Central memory CD4-positive, alpha-beta T cell (primary cell): ENCODE measurements at regions not wholly inside any gene's neighbourhood (a gene's known extent, or its start where the extent isn't known, plus 50 kb on each side); places are given as distances from the start of the nearest gene placed in this dataset.

Experiments
- DNase-seq: peaks from one replicate; pipeline ENCODE4 v3.0.0; 2022

DNA sequence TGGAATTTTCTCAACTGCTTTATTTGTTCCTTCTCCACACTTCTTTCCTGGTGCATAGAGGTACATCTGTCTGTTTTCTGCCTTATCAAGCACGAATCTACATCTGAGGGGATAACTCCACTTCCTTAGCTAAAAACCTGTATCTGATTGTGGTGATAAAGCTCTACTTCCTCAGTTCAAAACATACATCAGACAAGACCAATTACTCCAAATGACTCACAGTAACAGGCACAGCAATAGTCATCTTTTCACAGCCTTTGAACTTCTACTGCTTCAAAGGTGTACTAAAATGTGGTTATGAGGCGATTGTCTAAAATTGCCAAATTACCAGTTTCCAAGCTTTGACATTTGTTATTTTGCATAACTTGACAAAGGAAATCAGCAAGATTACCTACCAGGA lies 803.6 kb upstream of the ZEB2 start:
- DNase-seq: no peak

DNA sequence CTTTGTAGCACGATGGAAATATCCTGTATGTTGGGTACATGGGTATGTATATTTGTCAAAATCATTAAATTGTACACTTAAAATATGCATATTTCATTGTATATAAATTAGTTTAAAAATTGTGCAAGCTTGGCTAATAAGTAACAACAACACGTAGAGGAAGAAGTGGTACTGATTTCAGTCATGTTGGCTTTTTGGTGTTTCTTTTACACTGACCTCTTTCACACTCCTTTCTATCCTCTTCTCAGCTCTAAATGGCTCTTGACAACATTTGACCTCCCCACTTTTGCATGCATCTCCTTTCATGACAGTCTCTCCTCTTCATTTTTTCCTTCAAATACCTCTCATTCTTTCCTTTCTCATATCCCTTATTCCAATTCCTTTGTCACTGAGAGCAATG lies 801.4 kb upstream of the ZEB2 start:
- no peak for DNase-seq

DNA sequence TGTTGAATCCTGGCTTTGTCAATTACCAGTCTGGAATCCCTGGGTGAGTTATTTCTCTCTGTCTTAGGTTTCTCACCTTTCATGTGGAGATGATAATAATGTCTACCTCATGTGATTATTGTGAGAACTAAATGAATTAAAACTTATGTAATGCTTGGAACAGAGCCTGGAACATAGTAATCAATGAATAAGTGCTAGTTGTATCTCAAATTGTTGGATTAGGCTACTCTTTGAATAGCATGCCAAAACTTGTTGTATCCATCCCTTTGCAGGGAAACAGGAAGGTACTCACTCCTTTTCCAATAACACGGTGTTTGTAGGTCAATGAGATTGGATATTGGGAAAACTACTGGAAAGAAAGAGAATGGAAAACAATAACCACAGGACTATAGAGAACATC lies 796.6 kb upstream of the ZEB2 start:
- no peak for DNase-seq

DNA sequence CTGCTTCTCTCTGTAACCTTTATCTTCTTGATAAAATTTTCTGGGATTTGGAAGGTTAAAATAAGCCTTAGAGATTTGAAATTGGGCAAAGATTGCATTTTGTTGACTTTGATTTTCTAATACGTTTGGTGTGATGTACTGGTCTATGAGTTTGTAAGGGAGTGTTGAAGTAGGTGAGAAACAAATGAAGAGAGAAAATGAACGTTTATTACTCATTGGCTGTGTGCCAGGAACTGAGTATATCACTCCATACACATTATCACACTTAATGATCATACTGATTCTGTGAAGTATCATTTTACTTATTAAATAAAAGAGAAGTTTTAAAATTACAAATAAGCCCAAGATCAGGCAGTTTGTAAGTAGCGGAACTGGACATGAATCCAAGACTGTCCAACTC lies 795.1 kb upstream of the ZEB2 start:
- no peak for DNase-seq

DNA sequence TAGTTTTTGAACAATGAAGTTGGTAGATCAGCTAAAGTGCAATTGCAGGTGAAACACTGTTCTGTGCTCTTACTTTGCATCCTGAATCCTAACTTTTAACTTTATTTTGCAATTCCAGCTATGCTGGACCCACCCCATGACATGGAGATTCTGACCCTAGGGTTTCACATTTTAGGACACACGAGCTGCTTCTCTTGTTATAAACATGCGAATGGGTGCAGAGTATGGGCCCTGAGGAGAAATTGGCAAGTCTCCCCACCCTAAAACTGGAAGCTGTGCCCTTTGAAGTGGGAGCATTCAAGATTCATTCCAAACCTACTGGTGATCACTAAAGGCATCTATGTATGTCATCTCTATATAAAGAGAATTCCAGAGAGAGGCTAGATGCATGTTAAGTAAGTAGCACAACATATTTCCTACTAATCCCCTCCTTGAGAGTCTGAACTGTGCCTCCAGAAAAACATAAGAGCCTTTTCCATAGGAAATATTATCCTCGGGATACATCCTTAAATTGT lies 794.3 kb upstream of the ZEB2 start:
- DNase-seq: no peak

DNA sequence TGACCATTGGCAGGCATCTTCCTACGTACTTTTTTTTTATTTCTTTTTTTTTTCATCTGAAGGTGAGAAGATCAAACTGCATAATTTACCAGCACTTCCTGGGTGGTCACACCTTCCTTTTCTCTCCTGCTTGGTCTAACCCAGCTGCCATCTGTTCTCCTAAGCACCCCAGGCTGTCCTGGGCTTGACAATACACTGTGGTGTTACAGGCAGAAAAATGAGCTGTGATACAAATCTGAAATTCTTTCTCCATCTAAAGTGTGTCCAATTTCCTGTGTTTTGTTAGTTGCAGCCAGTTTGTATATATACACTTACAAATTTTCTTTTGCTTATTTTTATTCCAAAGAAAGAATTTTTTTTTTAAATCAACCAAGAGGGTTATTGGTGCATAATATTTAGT lies 786.0 kb upstream of the ZEB2 start:
- DNase-seq: no peak

DNA sequence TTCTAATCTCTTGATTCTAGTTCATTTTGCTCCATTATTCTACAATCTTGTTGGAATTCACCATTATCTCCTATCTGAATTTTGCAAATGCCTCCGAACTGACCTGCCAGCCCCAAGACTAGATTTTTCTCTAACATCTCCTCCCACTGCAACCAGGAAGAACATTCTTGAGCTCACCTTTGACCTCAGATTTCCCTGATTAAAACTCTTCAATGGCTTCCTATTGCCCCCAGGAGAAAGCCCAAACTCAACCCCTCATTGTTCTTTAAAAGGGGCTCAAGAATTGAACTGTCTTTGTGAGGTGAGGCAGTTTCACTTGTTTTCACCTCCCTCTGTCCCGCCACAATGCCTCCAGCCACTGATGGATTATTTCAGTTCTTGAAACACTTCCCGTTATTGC lies 784.6 kb upstream of the ZEB2 start:
- no peak for DNase-seq

DNA sequence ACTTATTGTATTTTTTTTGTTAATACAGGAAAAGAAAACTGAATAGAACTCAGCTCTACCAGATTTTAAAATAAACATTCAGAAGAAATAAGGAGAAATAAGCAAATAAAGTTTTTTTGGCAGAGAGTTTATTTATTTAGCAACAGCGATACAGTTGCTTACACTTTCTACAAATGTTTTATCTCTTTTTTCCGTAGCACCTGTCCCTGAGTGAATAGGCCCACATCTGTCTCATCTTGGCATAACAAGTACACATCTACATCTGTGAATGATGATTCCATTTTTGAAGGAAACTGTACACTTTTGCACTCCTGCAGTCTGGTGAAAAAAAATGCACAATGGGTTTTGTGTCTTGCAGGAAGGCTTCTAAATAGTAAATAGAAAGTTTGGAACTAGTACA lies 783.6 kb upstream of the ZEB2 start:
- no peak for DNase-seq

DNA sequence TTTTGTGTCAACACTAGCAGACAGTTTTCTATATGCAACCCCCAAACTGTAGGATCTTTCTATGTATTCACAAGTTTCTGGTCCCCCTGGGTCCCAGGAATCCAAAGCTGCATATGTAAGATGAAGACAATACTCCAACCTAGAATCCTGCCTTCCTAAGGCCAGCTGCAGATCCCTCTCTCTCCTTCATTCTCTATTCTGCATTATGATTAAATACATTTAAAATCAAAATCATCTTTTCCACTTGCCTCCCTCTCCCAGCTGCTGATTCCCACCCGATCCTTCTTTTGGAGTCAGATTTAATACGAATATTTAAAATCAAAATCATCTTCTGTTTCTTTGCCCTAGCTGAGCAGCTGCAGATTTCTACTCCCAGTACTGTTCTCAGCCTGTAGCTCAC lies 783.0 kb upstream of the ZEB2 start:
- no peak for DNase-seq

DNA sequence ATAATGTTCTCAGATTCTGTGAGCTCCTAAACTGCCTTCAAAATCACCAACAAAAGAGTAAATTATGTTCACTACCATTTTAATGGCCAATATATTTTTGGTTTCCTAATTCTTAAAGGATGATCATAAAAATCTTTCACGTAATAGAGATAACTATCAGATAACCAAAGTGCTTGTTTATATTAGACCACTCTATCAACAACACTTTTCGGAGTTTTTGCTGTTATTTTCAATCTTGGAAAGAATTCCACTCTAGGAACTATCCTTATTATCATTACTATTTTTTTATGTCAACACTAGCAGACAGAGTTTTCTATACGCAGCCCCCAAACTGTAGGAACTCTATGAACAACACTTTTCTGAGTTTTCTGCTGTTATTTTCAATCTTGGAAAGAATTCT lies 782.5 kb upstream of the ZEB2 start:
- DNase-seq: no peak

DNA sequence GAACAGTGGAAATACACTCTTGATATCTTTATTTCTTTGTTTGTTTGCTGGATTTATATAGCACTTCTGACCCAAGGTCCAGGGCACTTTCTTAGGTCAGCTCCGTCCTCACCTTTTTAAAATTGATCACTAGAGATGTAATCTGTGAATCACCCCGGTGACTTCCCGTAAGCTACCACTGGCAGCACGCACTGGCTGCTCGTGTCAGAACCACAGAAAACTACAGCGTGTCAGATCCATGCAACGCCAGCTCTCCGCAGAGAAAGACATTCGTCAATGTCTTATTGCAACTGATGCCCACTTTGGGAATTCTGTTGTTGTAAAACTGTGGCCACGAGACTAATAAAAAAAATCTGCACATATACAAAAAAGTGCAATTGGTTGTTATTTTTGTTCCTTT lies 779.4 kb upstream of the ZEB2 start:
- no peak for DNase-seq

DNA sequence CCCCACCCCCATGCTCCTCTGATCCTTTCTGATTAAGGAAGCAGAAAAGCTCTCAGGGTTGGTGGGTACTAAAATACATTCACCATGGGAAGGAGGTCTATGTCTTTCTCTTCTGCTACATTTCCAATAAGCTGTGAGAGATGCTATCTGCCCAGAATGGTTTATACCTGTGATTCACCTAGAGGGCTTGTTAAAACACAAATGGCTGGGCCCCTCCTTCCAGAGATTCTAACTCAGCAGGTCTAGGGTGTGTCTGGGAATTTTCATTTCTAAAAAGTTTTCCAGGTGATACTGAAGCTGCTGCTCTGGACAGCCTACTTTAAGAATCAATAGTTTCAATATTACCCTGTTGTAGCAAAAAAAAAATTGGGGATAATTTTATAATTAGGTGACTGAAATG lies 772.2 kb upstream of the ZEB2 start:
- DNase-seq: no peak

DNA sequence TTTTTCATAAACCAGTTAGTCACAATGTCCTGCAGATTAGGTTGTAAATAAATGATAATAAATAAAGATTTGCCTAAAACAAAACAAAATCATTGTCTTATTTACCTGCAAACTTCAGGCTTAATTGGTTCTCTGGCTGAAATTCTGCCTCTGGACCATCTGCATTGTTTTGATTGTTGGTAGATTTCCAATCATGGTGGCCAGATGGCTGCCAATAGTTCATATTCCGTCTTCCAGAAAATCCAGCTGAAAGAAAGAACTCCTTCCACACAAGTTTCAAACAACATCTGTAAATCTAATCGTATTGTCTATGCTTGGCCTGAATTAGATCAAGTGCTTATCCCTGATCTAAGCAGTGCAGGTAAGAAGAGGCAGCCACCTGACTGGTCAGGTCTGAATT lies 771.1 kb upstream of the ZEB2 start:
- no peak for DNase-seq

DNA sequence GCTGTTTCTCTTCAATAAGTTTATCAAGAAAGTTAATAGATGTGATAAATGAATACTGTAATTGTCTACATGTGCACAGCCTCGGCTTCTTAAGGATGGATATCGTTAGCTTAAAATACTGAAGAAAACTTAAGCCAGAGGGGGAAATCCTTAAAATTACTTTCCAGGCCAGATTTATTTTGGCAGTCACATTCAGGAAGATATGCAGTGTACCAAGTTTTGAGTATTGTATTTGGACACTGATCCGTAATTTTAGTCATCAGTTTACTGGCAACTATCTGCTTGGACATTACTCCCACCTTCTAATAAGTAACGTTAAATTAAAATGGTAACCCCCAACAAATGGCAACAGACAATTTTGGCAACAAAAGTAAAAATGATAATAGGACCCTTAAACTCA lies 770.0 kb upstream of the ZEB2 start:
- no peak for DNase-seq

DNA sequence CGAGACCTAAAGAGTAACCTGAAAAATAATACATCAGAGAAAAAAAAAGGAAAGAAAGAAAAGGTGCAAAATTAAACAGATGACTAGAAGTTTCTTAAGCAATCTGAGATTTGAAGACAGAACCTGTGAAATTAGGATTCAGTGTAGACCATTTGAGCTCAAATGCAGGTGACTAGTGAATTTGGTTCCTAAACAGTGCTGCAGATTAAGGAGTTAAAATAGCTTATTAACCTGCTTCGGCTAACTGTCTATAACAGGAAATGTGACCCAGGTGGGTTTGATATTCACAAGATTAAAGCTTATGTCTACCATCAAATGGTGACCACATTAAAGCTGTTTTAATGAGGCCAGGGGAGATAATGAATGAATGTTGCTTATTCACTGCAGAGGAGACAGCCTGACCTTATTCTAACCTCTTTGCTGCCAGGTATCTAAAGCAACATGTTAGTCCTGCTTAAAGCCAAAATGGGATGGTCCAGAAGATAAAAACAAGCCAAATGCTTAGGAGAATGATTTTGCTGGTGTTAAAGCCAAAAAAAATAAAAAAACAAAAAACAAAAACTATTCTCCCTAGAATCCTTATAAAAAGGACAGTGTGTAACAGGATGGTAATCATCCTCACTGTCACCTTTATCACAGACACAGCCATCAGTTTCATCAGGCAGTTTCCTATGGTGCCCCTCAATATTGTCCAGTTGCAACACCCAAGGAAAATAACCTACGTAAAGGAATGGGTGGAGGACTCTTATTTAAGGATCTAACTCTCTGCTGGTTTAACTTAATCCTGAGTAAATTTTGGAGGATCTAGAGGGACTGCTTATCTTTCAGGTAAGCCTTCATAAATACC lies 769.0 kb upstream of the ZEB2 start:
- DNase-seq: no peak

DNA sequence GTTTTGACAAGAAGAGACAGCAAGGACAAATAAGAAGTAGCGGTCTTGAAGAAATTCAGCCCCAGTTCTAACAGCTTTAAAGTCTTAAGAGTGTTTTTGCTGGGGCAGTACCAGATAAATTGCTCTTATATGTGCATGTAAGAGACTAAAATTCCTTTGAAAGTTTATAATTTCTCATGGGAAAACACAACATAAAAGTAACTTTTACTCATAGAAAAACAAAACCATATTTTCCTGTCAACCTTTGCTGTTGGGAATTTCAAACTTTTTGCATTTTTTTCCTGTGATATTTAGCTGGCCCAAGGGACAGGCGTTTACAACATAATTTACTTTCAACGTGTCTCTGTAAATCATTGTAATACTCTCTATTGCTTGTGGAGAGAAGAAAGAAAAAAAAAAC lies 767.8 kb upstream of the ZEB2 start:
- no peak for DNase-seq

DNA sequence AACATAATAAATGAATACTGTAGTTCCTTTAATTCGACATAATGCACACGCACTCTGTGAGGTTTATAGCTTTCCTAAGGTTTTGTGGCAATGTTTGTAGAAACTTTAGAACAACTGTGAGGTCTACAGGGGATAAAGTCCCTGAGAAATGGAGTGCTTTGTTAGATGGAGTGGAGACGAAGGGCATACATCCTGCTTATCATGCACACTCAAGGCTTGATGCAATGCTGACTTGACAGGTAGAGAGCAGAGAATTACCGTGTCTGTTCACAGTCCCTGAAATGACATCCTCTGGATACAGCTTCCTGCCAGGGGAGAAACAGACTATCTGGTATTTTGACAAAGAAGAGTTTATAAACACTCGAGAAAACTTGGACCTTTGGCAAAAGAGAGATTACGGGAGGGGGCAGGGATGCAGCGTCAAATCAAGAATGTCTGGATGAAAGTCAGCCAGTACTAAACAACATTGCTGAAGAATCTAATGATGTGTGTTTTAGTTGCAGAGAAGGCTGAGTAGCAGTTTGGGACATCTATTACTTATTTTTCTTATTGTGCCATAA lies 766.9 kb upstream of the ZEB2 start:
- DNase-seq: no peak

DNA sequence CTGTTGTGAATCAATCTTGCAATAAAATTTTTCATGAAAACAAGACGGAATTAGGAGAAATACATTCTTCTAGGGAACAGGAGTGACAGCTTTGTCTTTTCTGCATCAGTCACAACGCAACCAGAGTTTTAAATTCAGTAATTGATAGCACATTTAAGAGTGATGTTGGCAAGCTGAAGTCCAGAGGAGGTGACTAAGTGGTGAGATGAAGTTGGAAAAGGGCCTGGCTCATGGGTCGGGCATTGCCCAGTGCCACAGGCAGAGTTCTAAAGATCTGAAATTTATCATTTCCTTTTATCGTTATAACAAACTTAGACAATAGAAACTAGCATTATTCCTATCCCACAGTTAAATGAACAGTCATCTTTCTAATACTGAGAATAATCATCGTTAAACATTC lies 764.6 kb upstream of the ZEB2 start:
- no peak for DNase-seq

DNA sequence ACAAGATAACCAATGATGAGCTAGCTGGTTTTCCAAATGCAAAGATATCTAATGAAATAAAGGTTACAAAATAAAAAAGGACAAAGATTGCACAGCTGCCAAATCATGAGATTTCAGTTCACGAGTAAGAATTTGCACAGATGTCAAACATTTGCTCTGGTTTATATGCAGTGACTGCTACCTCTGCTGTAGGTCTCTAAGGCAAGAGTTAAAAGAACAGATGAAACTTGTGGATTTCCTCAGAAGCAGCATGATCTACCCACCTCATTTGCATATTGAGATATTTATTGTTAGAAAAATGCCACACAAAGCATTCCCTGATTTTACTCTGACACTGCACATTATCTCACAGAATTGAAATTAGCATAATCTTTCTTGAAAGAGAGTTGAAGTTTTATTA lies 763.2 kb upstream of the ZEB2 start:
- no peak for DNase-seq

DNA sequence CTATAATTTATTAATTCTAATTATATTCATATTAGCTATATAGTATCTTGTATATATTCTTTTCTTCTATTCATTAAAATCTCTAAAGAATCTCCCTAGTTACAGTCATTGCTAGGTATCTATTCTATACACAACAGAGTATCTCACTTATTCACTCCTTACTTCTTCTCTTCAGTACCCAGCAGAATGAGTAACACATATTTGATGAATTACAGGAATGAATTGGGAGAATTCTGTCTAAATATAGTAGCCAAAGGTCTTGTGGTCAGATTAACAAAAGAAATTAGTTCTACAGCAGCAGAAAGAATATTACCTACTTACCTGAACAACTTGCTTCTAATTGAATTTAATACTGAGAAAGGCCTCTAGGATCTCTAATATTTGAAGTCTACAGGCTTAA lies 758.0 kb upstream of the ZEB2 start:
- no peak for DNase-seq

DNA sequence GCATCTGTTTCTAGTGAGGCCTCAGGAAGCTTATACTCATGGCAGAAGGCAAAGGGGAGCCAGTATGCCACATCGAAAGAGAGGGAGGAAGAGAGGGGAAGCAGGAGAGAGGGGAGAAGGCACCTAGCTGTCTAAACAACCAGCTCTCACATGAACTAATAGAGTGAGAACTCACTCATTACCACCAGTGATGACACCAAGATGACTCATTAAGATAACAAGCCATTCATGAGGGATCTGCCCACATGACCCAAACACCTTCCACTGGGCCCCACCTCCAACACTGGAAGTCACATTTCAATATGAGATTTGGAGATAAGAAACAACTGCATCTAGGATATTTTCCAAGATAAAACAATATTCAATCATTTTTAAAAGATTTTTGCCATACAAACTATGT lies 753.9 kb upstream of the ZEB2 start:
- no peak for DNase-seq

DNA sequence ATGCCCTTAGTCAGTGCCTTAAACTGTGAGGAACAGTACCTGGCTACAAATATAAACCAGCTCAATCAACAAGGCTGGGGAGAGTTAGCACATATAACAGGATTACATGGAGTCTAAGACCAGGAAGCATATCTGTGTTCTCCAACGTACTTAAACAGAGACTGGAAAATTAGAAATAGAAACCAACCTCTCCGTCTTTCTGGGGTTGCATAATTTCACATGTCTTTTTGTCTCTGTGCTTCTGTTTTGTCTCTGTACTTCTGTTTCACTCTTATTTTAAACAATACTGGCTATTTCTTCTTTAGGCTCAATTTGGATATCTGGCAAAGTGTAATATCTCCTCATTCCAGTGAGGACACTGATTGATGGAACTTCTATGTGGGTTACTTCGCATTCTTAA lies 749.0 kb upstream of the ZEB2 start:
- DNase-seq: no peak

DNA sequence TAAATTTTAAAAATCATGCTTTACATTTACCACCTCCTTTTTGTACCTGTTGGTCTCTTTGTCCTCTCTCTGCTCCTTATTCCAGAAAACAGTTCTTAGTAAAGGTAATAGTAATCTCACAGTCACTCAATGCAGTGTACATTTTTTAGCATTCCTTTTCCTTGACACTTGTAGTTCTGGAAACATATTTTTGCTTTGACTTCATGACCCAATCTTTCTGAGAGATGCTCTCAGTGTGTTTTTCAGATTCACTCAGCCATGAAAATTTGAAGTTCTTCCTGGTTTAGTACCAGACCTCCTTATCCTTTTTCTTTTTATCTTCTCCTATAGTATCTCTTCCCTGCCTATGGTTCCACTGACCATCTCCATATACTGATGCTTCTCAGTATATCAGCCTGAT lies 747.5 kb upstream of the ZEB2 start:
- no peak for DNase-seq

DNA sequence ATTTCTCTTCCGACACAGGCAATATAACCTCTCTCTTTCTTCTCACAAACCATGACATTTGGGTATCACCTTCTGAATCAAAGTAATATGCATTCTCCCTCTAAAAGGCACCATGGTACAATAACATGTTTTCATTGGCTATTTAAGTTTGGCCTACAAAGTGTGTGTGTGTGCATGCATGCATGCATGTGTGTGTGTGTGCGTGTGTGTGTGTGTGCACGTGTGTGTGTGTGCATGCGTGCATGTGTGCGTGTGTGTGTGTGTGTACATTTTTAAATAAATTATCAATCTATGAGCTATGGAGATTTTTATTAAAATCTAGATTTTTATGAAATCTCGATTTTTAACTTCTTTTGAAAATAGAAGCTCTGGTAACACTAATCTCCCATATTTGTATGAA lies 745.3 kb upstream of the ZEB2 start:
- no peak for DNase-seq

DNA sequence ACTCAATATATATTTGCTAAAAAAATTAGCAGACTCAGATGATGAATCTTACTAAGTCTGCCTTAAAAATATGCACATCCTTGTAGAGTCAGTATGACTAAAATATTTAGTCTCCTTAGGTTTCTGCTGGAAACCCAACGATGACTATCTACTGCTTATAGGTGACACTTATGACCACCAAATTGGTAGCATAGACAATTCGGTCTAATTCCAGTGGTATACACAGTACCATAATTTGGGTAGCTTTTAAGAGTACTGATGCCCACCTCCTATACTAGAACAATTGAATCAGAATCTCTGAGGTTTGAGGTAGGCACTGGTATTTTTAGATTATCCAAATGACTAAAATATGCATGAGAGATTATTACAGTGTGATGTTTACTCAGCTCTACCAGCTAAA lies 740.8 kb upstream of the ZEB2 start:
- no peak for DNase-seq
